ENCODE measurements at regions not wholly inside any gene's neighbourhood (a gene's known extent, or its start where the extent isn't known, plus 50 kb on each side); places are given as distances from the start of the nearest gene placed in this dataset.

DNA sequence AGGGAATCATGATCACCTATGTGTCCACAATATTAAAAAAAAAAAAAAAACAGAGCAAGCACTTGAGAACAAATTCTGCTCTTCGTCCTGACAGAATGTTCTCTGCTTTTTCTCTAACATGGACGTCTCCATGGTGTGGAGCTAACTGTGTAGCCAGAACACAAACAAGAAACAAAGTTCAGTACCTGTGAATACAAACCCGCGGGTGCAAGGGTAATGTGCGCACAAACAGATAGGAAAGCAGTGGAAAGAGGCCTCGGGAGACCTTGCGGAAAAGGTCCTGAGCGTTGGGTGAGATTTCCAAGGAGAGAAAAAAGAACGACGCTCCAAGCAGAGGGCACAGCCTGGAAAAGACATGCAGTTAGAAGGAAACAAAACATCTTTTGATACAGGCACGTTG lies 92.0 kb upstream of the TBL1X start:
- RAD21 ChIA-PET (ENCODE audit: unreplicated experiment) = interaction anchor here (0.8 kb wide), 1 partner anchor 21 kb away, joined by 3 read pairs; no protein-coding TSS in a partner anchor
- no peak for DNase-seq (ENCODE audit: low read depth, low spot score)
- TF ChIP-seq BHLHE40 (IDR thresholded peaks at IDR 0.05; ENCODE audit: borderline replicate concordance in 1 of 2, low read depth in 2 of 2, low read length in 1 of 2) = no peak
- no peak for TF ChIP-seq RAD51 (IDR thresholded peaks at IDR 0.05)
- TF ChIP-seq BRCA1 (IDR thresholded peaks at IDR 0.05; ENCODE audit: low read depth, low read length) = no peak
- no peak for TF ChIP-seq IRF4 (IDR thresholded peaks at IDR 0.05; ENCODE audit: low read depth, low read length)
- TF ChIP-seq IKZF1 (conservative IDR thresholded peaks at IDR 0.05) = no peak
- TF ChIP-seq SRF (IDR thresholded peaks at IDR 0.05; ENCODE audit: low read depth in 2 of 2, low read length in 2 of 2) = no peak
- TF ChIP-seq, protein P1, sequence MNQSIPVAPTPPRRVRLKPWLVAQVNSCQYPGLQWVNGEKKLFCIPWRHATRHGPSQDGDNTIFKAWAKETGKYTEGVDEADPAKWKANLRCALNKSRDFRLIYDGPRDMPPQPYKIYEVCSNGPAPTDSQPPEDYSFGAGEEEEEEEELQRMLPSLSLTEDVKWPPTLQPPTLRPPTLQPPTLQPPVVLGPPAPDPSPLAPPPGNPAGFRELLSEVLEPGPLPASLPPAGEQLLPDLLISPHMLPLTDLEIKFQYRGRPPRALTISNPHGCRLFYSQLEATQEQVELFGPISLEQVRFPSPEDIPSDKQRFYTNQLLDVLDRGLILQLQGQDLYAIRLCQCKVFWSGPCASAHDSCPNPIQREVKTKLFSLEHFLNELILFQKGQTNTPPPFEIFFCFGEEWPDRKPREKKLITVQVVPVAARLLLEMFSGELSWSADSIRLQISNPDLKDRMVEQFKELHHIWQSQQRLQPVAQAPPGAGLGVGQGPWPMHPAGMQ (IDR thresholded peaks at IDR 0.05; ENCODE audit: borderline replicate concordance) = no peak
- no peak for TF ChIP-seq RFX5 (IDR thresholded peaks at IDR 0.05; ENCODE audit: low read depth, low read length)
- TF ChIP-seq TBL1XR1 (IDR thresholded peaks at IDR 0.05; ENCODE audit: low read depth, low read length) = no peak
- no peak for TF ChIP-seq JUNB (IDR thresholded peaks at IDR 0.05)
- TF ChIP-seq SREBF1 (IDR thresholded peaks at IDR 0.05; ENCODE audit: low read length) = no peak
- no peak for TF ChIP-seq HDGF (IDR thresholded peaks at IDR 0.05)
- TF ChIP-seq PAX5 (IDR thresholded peaks at IDR 0.05; ENCODE audit: borderline replicate concordance, low read depth, low read length) = no peak
- no peak for TF ChIP-seq FOS (IDR thresholded peaks at IDR 0.05; ENCODE audit: borderline replicate concordance, extremely low read depth, insufficient read length)
- TF ChIP-seq, protein P2, sequence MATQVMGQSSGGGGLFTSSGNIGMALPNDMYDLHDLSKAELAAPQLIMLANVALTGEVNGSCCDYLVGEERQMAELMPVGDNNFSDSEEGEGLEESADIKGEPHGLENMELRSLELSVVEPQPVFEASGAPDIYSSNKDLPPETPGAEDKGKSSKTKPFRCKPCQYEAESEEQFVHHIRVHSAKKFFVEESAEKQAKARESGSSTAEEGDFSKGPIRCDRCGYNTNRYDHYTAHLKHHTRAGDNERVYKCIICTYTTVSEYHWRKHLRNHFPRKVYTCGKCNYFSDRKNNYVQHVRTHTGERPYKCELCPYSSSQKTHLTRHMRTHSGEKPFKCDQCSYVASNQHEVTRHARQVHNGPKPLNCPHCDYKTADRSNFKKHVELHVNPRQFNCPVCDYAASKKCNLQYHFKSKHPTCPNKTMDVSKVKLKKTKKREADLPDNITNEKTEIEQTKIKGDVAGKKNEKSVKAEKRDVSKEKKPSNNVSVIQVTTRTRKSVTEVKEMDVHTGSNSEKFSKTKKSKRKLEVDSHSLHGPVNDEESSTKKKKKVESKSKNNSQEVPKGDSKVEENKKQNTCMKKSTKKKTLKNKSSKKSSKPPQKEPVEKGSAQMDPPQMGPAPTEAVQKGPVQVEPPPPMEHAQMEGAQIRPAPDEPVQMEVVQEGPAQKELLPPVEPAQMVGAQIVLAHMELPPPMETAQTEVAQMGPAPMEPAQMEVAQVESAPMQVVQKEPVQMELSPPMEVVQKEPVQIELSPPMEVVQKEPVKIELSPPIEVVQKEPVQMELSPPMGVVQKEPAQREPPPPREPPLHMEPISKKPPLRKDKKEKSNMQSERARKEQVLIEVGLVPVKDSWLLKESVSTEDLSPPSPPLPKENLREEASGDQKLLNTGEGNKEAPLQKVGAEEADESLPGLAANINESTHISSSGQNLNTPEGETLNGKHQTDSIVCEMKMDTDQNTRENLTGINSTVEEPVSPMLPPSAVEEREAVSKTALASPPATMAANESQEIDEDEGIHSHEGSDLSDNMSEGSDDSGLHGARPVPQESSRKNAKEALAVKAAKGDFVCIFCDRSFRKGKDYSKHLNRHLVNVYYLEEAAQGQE (IDR thresholded peaks at IDR 0.05; ENCODE audit: low read depth, low read length) = no peak
- no peak for TF ChIP-seq POLR2A (IDR thresholded peaks at IDR 0.05; ENCODE audit: low read depth, low read length)
- TF ChIP-seq NR2F1 (conservative IDR thresholded peaks at IDR 0.05) = no peak
- TF ChIP-seq ATF7 (IDR thresholded peaks at IDR 0.05; ENCODE audit: low read depth) = no peak
- TF ChIP-seq, protein P3, sequence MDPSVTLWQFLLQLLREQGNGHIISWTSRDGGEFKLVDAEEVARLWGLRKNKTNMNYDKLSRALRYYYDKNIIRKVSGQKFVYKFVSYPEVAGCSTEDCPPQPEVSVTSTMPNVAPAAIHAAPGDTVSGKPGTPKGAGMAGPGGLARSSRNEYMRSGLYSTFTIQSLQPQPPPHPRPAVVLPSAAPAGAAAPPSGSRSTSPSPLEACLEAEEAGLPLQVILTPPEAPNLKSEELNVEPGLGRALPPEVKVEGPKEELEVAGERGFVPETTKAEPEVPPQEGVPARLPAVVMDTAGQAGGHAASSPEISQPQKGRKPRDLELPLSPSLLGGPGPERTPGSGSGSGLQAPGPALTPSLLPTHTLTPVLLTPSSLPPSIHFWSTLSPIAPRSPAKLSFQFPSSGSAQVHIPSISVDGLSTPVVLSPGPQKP (IDR thresholded peaks at IDR 0.05; ENCODE audit: low read depth, low read length) = no peak
- no peaks in the 10 kb centered on the region for H3K4me1 ChIP-seq (ENCODE audit: control insufficient read depth, insufficient read depth, low read length)
- no peak overlapping the region for H3K4me3 ChIP-seq
- H2AFZ ChIP-seq (ENCODE audit: control insufficient read depth, low read depth, low read length) = no peak overlapping the region
- in situ Hi-C loops (cut with MboI) (no loop called here), intact Hi-C loops (cut with micrococcal nuclease; ENCODE audit: unreplicated experiment) (no loop called here)
- no peak overlapping the region for H3K4me2 ChIP-seq (ENCODE audit: control insufficient read depth, insufficient read depth)
- WGBS (ENCODE audit: insufficient coverage, insufficient replicate concordance, low lambda C conversion rate, missing lambda C conversion rate) = 50% methylated on average over 11 of the region's 11 CpGs
- H4K20me1 ChIP-seq (ENCODE audit: control insufficient read depth, insufficient read depth) = no peaks in the 10 kb centered on the region
- no peak for ATAC-seq
- H3K36me3 ChIP-seq (ENCODE audit: control insufficient read depth in 2 of 2, insufficient read depth in 2 of 2, low read length in 1 of 2) = no peaks in the 10 kb centered on the region
- FAIRE-seq = no peak
- no peak overlapping the region for H3K27ac ChIP-seq (ENCODE audit: control insufficient read depth, insufficient read depth)
- H3K79me2 ChIP-seq (ENCODE audit: control insufficient read depth, insufficient read depth, low read length) = no peaks in the 10 kb centered on the region
- SMC1A ChIA-PET (ENCODE audit: uncharacterized antibody, unreplicated experiment) = interaction anchor here (0.6 kb wide), 3 partner anchors 11 to 124 kb away, joined by 3 read pairs; no protein-coding TSS in a partner anchor
- no peaks in the 10 kb centered on the region for H3K9me3 ChIP-seq (replicated peaks; ENCODE audit: control insufficient read depth, insufficient read depth, low read length)
- no peaks in the 10 kb centered on the region for H3K27me3 ChIP-seq (replicated peaks in 1 of 2; ENCODE audit: control insufficient read depth in 2 of 2, insufficient read depth in 2 of 2, low read length in 1 of 2)
- CTCF ChIA-PET = interaction anchor here (0.8 kb wide), 1 partner anchor 25 kb away, joined by 3 read pairs; no protein-coding TSS in a partner anchor
- no TSS peak for BruUV-seq (replicated peaks)
- POLR2A ChIA-PET = no interaction called here
- no peak overlapping the region for H3K9ac ChIP-seq (ENCODE audit: control insufficient read depth, insufficient read depth, low read length)

Measured in GM12878 (cell line).